Activated CD4-positive, alpha-beta T cell treated with anti-CD3 and anti-CD28 coated beads, Interleukin-2, amount 10 ng/mL, durations not matched to agents 24 days and 14 days (primary cell): ENCODE measurements at regions not wholly inside any gene's neighbourhood (a gene's known extent, or its start where the extent isn't known, plus 50 kb on each side); places are given as distances from the start of the nearest gene placed in this dataset.
"Not testable (repeated sequence)": the region's sequence is repeated elsewhere in the genome, so short reads cannot be mapped to it uniquely, and the experiment has no call there.

Source experiments
- DNase-seq: peaks from one replicate; pipeline ENCODE4 v3.0.0; 2022
- H3K27ac Mint-ChIP-seq: one replicate; pipeline ENCODE4 v1.8.0; 2022; ENCODE audit warnings: mild to moderate bottlenecking, mixed read lengths
- H3K27me3 Mint-ChIP-seq: one replicate; pipeline ENCODE4 v1.8.0; 2022; ENCODE audit warnings: mixed read lengths
- H3K36me3 Mint-ChIP-seq: one replicate; pipeline ENCODE4 v1.8.0; 2022; ENCODE audit warnings: low read depth, mild to moderate bottlenecking, mixed read lengths
- H3K4me1 Mint-ChIP-seq: one replicate; pipeline ENCODE4 v1.8.0; 2021; ENCODE audit warnings: mixed read lengths
- H3K4me3 Mint-ChIP-seq: one replicate; pipeline ENCODE4 v1.8.0; 2022; ENCODE audit warnings: mild to moderate bottlenecking, moderate library complexity, mixed read lengths
- H3K9me3 Mint-ChIP-seq: one replicate; pipeline ENCODE4 v1.8.0; 2021; ENCODE audit warnings: mixed read lengths
- intact Hi-C: fragments of 100-400 bp; cut with micrococcal nuclease; formaldehyde crosslinking; loops from one replicate; pipeline ENCODE4 v1.15.1; 2023

- intact Hi-C loops: no loop called here
- DNase-seq: no peak
These were observed 195.0 kb downstream of the FBXO4 start for GRCh38 chr5:42120070-42120469.

GRCh38 chr5:42121401-42121800 lies 196.3 kb downstream of the FBXO4 start:
- DNase-seq: no peak
- no peak overlapping the region for H3K4me3 Mint-ChIP-seq
- H3K27me3 Mint-ChIP-seq: no peaks in the 10 kb centered on the region
- H3K36me3 Mint-ChIP-seq: no peaks in the 10 kb centered on the region
- H3K9me3 Mint-ChIP-seq: no peaks in the 10 kb centered on the region
- no peak overlapping the region for H3K27ac Mint-ChIP-seq
- intact Hi-C loops: no loop called here
- H3K4me1 Mint-ChIP-seq: no peaks in the 10 kb centered on the region

More at GRCh38 chr5:42120070-42120469, 195.0 kb downstream of the FBXO4 start:
- Mint-ChIP-seq H3K27ac (no peak overlapping the region), H3K27me3 (no peaks in the 10 kb centered on the region), H3K9me3 (no peaks in the 10 kb centered on the region), H3K36me3 (no peaks in the 10 kb centered on the region), H3K4me3 (no peak overlapping the region), H3K4me1 (no peaks in the 10 kb centered on the region)

- no peaks in the 10 kb centered on the region for H3K4me1 Mint-ChIP-seq
- H3K36me3 Mint-ChIP-seq: no peaks in the 10 kb centered on the region
- DNase-seq: no peak
- H3K9me3 Mint-ChIP-seq: peaks cover 4% of the 10 kb centered on the region
- intact Hi-C loops: no loop called here
- no peak overlapping the region for H3K27ac Mint-ChIP-seq
- no peak overlapping the region for H3K4me3 Mint-ChIP-seq
- no peaks in the 10 kb centered on the region for H3K27me3 Mint-ChIP-seq
These were observed 206.0 kb downstream of the FBXO4 start for GRCh38 chr5:42131081-42131480.

- H3K4me1 Mint-ChIP-seq: no peaks in the 10 kb centered on the region
- intact Hi-C loops: no loop called here
- H3K36me3 Mint-ChIP-seq: no peaks in the 10 kb centered on the region
- H3K27me3 Mint-ChIP-seq: no peaks in the 10 kb centered on the region
- peaks cover 6% of the 10 kb centered on the region for H3K9me3 Mint-ChIP-seq
- DNase-seq: no peak
- H3K4me3 Mint-ChIP-seq: no peak overlapping the region
- no peak overlapping the region for H3K27ac Mint-ChIP-seq
These were observed 218.3 kb downstream of the FBXO4 start for GRCh38 chr5:42143361-42143760.

- Mint-ChIP-seq H3K36me3 (no peaks in the 10 kb centered on the region), H3K4me3 (no peak overlapping the region), H3K27me3 (no peaks in the 10 kb centered on the region), H3K4me1 (no peaks in the 10 kb centered on the region), H3K9me3 (peaks cover 10% of the 10 kb centered on the region), H3K27ac (no peak overlapping the region)
- intact Hi-C loops: no loop called here
- no peak for DNase-seq
These were observed 223.7 kb downstream of the FBXO4 start for GRCh38 chr5:42148813-42149212.

- intact Hi-C loops: no loop called here
- Mint-ChIP-seq H3K9me3 (no peaks in the 10 kb centered on the region), H3K4me3 (no peak overlapping the region), H3K27me3 (no peaks in the 10 kb centered on the region), H3K27ac (no peak overlapping the region), H3K36me3 (no peaks in the 10 kb centered on the region), H3K4me1 (no peaks in the 10 kb centered on the region)
- DNase-seq: no peak
These were observed 232.1 kb downstream of the FBXO4 start for GRCh38 chr5:42157215-42157614.

GRCh38 chr5:42163083-42163482 lies 238.0 kb downstream of the FBXO4 start:
- intact Hi-C loops: no loop called here
- Mint-ChIP-seq H3K4me1 (no peaks in the 10 kb centered on the region), H3K4me3 (no peak overlapping the region), H3K27ac (no peak overlapping the region), H3K9me3 (no peaks in the 10 kb centered on the region), H3K36me3 (no peaks in the 10 kb centered on the region), H3K27me3 (no peaks in the 10 kb centered on the region)
- no peak for DNase-seq

GRCh38 chr5:42168091-42168670 lies 243.1 kb downstream of the FBXO4 start:
- H3K27me3 Mint-ChIP-seq: no peaks in the 10 kb centered on the region
- H3K36me3 Mint-ChIP-seq: no peaks in the 10 kb centered on the region
- H3K27ac Mint-ChIP-seq: no peak overlapping the region
- no peak for DNase-seq
- no peak overlapping the region for H3K4me3 Mint-ChIP-seq
- intact Hi-C loops: no loop called here
- no peaks in the 10 kb centered on the region for H3K9me3 Mint-ChIP-seq
- H3K4me1 Mint-ChIP-seq: no peaks in the 10 kb centered on the region

GRCh38 chr5:42176118-42176517 lies 247.1 kb upstream of the GHR start:
- H3K36me3 Mint-ChIP-seq, H3K9me3 Mint-ChIP-seq, H3K4me3 Mint-ChIP-seq, intact Hi-C loops, H3K27me3 Mint-ChIP-seq, H3K27ac Mint-ChIP-seq, DNase-seq, H3K4me1 Mint-ChIP-seq: not testable (repeated sequence)

GRCh38 chr5:42179843-42180242 lies 243.4 kb upstream of the GHR start:
- H3K36me3 Mint-ChIP-seq, H3K4me1 Mint-ChIP-seq, H3K27me3 Mint-ChIP-seq, H3K9me3 Mint-ChIP-seq, H3K4me3 Mint-ChIP-seq, H3K27ac Mint-ChIP-seq, intact Hi-C loops, DNase-seq: not testable (repeated sequence)

GRCh38 chr5:42216904-42217303 lies 206.3 kb upstream of the GHR start:
- DNase-seq: no peak
- no peaks in the 10 kb centered on the region for H3K36me3 Mint-ChIP-seq

GRCh38 chr5:42217791-42218190 lies 205.4 kb upstream of the GHR start:
- no peaks in the 10 kb centered on the region for H3K36me3 Mint-ChIP-seq
- DNase-seq: no peak
- H3K4me1 Mint-ChIP-seq: no peaks in the 10 kb centered on the region
- intact Hi-C loops: no loop called here
- H3K9me3 Mint-ChIP-seq: no peaks in the 10 kb centered on the region
- H3K27ac Mint-ChIP-seq: no peak overlapping the region
- H3K4me3 Mint-ChIP-seq: no peak overlapping the region
- H3K27me3 Mint-ChIP-seq: no peaks in the 10 kb centered on the region

More at GRCh38 chr5:42216904-42217303, 206.3 kb upstream of the GHR start:
- H3K4me1 Mint-ChIP-seq: no peaks in the 10 kb centered on the region
- intact Hi-C loops: no loop called here
- H3K9me3 Mint-ChIP-seq: no peaks in the 10 kb centered on the region
- H3K27me3 Mint-ChIP-seq: no peaks in the 10 kb centered on the region
- H3K27ac Mint-ChIP-seq: no peak overlapping the region
- no peak overlapping the region for H3K4me3 Mint-ChIP-seq

GRCh38 chr5:42225009-42225408 lies 198.2 kb upstream of the GHR start:
- Mint-ChIP-seq H3K27me3 (no peaks in the 10 kb centered on the region), H3K4me3 (no peak overlapping the region)
- DNase-seq: no peak

GRCh38 chr5:42228279-42228678 lies 195.0 kb upstream of the GHR start:
- H3K36me3 Mint-ChIP-seq: no peaks in the 10 kb centered on the region
- no peaks in the 10 kb centered on the region for H3K27me3 Mint-ChIP-seq
- H3K4me1 Mint-ChIP-seq: no peaks in the 10 kb centered on the region
- H3K4me3 Mint-ChIP-seq: no peak overlapping the region
- no peak overlapping the region for H3K27ac Mint-ChIP-seq
- DNase-seq: no peak
- no peaks in the 10 kb centered on the region for H3K9me3 Mint-ChIP-seq
- intact Hi-C loops: no loop called here

More at GRCh38 chr5:42225009-42225408, 198.2 kb upstream of the GHR start:
- intact Hi-C loops: no loop called here
- Mint-ChIP-seq H3K27ac (no peak overlapping the region), H3K9me3 (no peaks in the 10 kb centered on the region), H3K36me3 (no peaks in the 10 kb centered on the region), H3K4me1 (no peaks in the 10 kb centered on the region)

- no peak overlapping the region for H3K27ac Mint-ChIP-seq
- intact Hi-C loops: no loop called here
- no peak for DNase-seq
These were observed 192.4 kb upstream of the GHR start for GRCh38 chr5:42230839-42231238.

More at GRCh38 chr5:42230839-42231238, 192.4 kb upstream of the GHR start:
- Mint-ChIP-seq H3K4me1 (no peaks in the 10 kb centered on the region), H3K36me3 (no peaks in the 10 kb centered on the region), H3K9me3 (no peaks in the 10 kb centered on the region), H3K27me3 (no peaks in the 10 kb centered on the region), H3K4me3 (no peak overlapping the region)
